ENCODE measurements at regions not wholly inside any gene's neighbourhood (a gene's known extent, or its start where the extent isn't known, plus 50 kb on each side); places are given as distances from the start of the nearest gene placed in this dataset.

DNA sequence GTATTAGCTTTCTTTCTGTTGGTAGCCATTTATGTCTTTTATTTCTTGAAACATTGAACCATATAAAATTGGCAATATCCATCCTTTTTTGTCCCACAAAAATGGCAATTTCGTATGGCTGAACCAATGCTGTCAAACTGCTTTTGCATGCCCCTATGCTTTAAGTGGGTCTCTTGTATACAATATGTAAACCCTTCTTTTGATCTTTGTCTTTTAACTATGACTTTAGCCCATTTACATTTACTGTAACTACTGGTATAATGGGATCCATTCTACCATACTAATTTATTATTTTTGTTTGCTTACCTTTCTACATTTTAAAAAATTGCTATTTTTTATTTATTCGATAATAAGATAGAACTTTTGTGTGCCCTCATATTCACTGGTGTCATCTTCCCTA lies 93.4 kb downstream of the TENT4A start:
- TF ChIP-seq, protein P1, sequence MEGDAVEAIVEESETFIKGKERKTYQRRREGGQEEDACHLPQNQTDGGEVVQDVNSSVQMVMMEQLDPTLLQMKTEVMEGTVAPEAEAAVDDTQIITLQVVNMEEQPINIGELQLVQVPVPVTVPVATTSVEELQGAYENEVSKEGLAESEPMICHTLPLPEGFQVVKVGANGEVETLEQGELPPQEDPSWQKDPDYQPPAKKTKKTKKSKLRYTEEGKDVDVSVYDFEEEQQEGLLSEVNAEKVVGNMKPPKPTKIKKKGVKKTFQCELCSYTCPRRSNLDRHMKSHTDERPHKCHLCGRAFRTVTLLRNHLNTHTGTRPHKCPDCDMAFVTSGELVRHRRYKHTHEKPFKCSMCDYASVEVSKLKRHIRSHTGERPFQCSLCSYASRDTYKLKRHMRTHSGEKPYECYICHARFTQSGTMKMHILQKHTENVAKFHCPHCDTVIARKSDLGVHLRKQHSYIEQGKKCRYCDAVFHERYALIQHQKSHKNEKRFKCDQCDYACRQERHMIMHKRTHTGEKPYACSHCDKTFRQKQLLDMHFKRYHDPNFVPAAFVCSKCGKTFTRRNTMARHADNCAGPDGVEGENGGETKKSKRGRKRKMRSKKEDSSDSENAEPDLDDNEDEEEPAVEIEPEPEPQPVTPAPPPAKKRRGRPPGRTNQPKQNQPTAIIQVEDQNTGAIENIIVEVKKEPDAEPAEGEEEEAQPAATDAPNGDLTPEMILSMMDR (IDR thresholded peaks at IDR 0.05; ENCODE audit: low read depth, low read length): no peak
- DNase-seq (ENCODE audit: extremely low read depth, low read depth): no peak

DNA sequence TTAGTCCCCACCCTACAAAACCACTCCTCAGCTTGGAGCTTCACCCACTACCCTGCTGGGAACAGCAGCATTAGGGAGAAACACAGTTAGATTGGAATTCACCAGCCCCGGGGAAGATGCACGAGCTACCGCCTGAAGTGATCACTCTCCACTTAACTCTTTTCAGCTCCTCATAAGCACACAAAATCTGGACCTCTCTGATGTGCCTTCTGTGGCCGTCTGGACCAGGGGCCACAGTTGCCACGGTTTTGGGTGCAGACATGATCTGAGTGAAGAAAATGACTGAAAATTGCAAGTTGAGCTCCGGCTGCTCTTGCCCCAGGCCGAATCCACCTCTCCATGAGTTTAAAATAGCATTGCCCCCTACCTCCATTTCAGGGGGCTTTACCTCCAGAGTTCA lies 95.2 kb downstream of the TENT4A start:
- TF ChIP-seq, protein P1 (IDR thresholded peaks at IDR 0.05; ENCODE audit: low read depth, low read length): no peak

GRCh38 chr5:6810641-6811405 lies 97.6 kb downstream of the TENT4A start:
- no peak for DNase-seq (ENCODE audit: extremely low read depth, low read depth)
- TF ChIP-seq, protein P1 (IDR thresholded peaks at IDR 0.05; ENCODE audit: low read depth, low read length): no peak

More for the DNA sequence above, 95.2 kb downstream of the TENT4A start:
- no peak for DNase-seq (ENCODE audit: extremely low read depth, low read depth)

DNA sequence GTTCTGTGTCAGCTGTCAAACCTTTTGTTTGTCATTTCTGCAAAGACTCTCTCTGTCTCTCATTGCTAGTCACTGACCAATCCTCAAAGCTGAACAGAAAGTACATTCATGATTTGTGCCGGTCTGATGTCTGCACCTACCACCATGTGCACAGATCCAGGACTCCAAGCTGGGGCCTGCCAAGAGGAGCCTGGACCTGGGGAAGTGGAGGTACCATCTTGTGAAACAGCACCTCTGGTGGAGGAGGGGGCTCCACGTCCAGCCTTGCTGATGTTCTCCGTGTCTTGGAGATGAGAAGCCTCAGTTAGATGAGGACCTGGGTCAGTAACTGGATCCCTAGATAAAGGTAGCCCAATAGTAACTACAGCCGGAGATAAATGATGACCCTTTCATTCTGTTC lies 98.9 kb downstream of the TENT4A start:
- TF ChIP-seq, protein P1 (IDR thresholded peaks at IDR 0.05; ENCODE audit: low read depth, low read length): no peak
- no peak for DNase-seq (ENCODE audit: extremely low read depth, low read depth)

DNA sequence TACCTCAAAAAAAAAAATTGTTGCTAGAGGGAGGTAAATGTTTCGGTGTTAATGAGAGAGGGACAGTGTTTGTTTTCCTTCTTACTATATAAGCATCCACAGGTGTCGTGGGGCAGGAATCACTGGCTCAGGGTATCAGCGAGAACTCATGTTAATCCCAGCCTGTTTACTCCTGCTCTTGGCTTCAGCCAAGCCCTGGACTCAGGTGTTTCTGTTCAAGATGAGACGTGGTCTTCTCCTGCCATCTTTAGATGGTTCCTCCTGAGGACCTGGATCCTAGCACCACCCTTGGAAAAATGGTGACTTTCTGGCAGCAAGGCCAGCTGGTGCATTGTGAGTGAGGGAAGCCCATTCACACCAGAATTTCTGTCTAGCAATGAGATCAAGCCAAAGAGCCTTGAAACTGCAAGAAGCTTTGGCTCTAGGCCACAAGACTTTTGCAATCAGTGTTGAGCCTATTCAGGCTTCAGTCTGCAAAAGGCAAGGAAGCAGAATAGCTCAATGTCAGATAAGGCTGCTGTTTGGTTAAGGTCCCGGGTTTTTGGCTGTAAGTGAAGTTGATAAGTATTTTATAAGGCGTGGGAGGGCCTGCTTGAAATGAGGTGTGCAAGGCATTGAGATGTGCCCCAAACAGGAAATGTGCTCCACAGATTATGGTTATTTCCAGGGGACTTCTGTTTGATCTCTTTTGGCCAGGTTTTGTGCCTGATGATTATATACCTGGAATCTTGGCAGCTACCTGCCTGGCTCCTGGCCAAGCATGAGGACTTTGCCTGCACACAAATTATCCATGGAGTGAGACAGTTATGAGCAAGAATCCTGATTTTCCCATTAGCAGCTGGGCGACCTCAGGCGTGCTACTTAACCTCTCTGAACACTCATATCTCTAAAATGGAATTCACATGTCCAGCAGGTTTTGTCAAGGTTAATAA lies 99.8 kb downstream of the TENT4A start:
- DNase-seq (ENCODE audit: extremely low read depth, low read depth): no peak
- TF ChIP-seq, protein P1 (IDR thresholded peaks at IDR 0.05; ENCODE audit: low read depth, low read length): no peak

DNA sequence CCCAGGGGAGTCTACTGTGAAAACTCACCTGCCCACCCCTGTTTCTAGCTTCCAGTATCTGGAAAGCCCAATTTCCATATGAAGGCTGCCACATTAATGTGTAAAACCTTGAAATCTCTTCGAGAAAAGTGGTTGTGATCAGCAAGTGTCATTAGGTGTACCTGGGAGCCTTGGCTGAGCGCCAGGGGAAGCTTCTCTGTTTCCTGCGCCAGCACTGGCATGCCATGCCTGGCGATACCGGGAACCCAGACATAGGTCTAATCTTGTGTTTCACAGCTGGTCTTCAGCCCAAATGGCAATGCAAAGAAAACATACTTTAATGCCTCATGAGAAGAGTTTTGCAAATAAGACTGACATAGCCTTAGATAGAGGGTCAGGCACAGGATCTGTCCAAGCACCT lies 101.6 kb downstream of the TENT4A start:
- DNase-seq (ENCODE audit: extremely low read depth, low read depth): no peak

More for the DNA sequence above, 101.6 kb downstream of the TENT4A start:
- TF ChIP-seq, protein P1 (IDR thresholded peaks at IDR 0.05; ENCODE audit: low read depth, low read length): no peak
